GM12891 (cell line): ENCODE measurements at regions not wholly inside any gene's neighbourhood (a gene's known extent, or its start where the extent isn't known, plus 50 kb on each side); places are given as distances from the start of the nearest gene placed in this dataset.

Experiments used
- POLR2A ChIP-seq: IDR thresholded peaks from 2 replicates; pipeline ENCODE4 v1.6.1; 2011; ENCODE audit warnings: low read depth, low read length, control low read depth
- POLR2AphosphoS5 ChIP-seq: IDR thresholded peaks from 2 replicates; pipeline ENCODE4 v1.6.1; 2011; ENCODE audit warnings: low read depth, low read length, control low read depth
- SPI1 ChIP-seq: IDR thresholded peaks from 2 replicates; pipeline ENCODE4 v1.6.1; 2011; ENCODE audit warnings: low read depth, low read length, control low read depth
- TAF1 ChIP-seq: IDR thresholded peaks from 2 replicates; pipeline ENCODE4 v1.6.1; 2011; ENCODE audit warnings: low read depth, low read length, control low read depth

- TF ChIP-seq POLR2AphosphoS5: no peak
- TF ChIP-seq POLR2A: no peak
- TF ChIP-seq SPI1: no peak
- no peak for TF ChIP-seq TAF1
Measured at GRCh38 chr13:73701160-73701559, 433.0 kb downstream of the KLF12 start.
